ENCODE measurements at regions not wholly inside any gene's neighbourhood (a gene's known extent, or its start where the extent isn't known, plus 50 kb on each side); places are given as distances from the start of the nearest gene placed in this dataset.
"Not testable (repeated sequence)": the region's sequence is repeated elsewhere in the genome, so short reads cannot be mapped to it uniquely, and the experiment has no call there.

GRCh38 chr22:22946131-22946530 lies 58.5 kb downstream of the IGLL5 start:
- no peak for DNase-seq (ENCODE audit: low spot score)
- no peak for FAIRE-seq

GRCh38 chr22:22948651-22949571 lies 61.3 kb downstream of the IGLL5 start:
- FAIRE-seq (peak; percentile 56), DNase-seq (ENCODE audit: low spot score) (no peak)

GRCh38 chr22:22949953-22950352 lies 62.3 kb downstream of the IGLL5 start:
- no peak for DNase-seq (ENCODE audit: low spot score)
- peak; percentile 20 for FAIRE-seq

GRCh38 chr22:22951035-22951434 lies 63.4 kb downstream of the IGLL5 start:
- FAIRE-seq, result no peak
- no peak for DNase-seq (ENCODE audit: low spot score)

GRCh38 chr22:22952531-22953280 lies 65.1 kb downstream of the IGLL5 start:
- DNase-seq (ENCODE audit: low spot score) (no peak), FAIRE-seq (peak; percentile 76)

- no peak for DNase-seq (ENCODE audit: low spot score)
- FAIRE-seq, result no peak
Observed at GRCh38 chr22:22953791-22954190, 66.2 kb downstream of the IGLL5 start.

- DNase-seq (ENCODE audit: low spot score) (peak; percentile 12), FAIRE-seq (no peak)
Observed at GRCh38 chr22:22954656-22955055, 67.0 kb downstream of the IGLL5 start.

GRCh38 chr22:22955276-22955798 lies 67.7 kb downstream of the IGLL5 start:
- FAIRE-seq (peak; percentile 50), DNase-seq (ENCODE audit: low spot score) (peak; percentile 12)

- DNase-seq (ENCODE audit: low spot score) (peak; percentile 86), FAIRE-seq (peak; percentile 96)
Observed at GRCh38 chr22:22955866-22956535, 68.4 kb downstream of the IGLL5 start.

GRCh38 chr22:22957090-22957489 lies 69.5 kb downstream of the IGLL5 start:
- DNase-seq (ENCODE audit: low spot score), result no peak
- FAIRE-seq, result no peak

- FAIRE-seq (peak; percentile 35), DNase-seq (ENCODE audit: low spot score) (no peak)
Observed at GRCh38 chr22:22958621-22959020, 71.0 kb downstream of the IGLL5 start.

GRCh38 chr22:22959147-22959827 lies 71.7 kb downstream of the IGLL5 start:
- peak; percentile 98 for FAIRE-seq
- DNase-seq (ENCODE audit: low spot score), result peak; percentile 82

- FAIRE-seq, result no peak
- no peak for DNase-seq (ENCODE audit: low spot score)
Observed at GRCh38 chr22:22960307-22960706, 72.7 kb downstream of the IGLL5 start.

GRCh38 chr22:22961574-22961973 lies 74.0 kb downstream of the IGLL5 start:
- FAIRE-seq (no peak), DNase-seq (ENCODE audit: low spot score) (no peak)

- DNase-seq (ENCODE audit: low spot score) (no peak), FAIRE-seq (no peak)
Observed at GRCh38 chr22:22968366-22968765, 80.8 kb downstream of the IGLL5 start.

- FAIRE-seq, result not testable (repeated sequence)
Observed at GRCh38 chr22:22972605-22973004, 85.0 kb downstream of the IGLL5 start.

GRCh38 chr22:22973336-22973735 lies 85.7 kb downstream of the IGLL5 start:
- DNase-seq (ENCODE audit: low spot score) (no peak), FAIRE-seq (no peak)

More at GRCh38 chr22:22972605-22973004, 85.0 kb downstream of the IGLL5 start:
- not testable (repeated sequence) for DNase-seq (ENCODE audit: low spot score)

GRCh38 chr22:22974156-22974555 lies 86.5 kb downstream of the IGLL5 start:
- FAIRE-seq, result no peak
- no peak for DNase-seq (ENCODE audit: low spot score)

GRCh38 chr22:22974795-22975580 lies 87.4 kb downstream of the IGLL5 start:
- FAIRE-seq, result no peak
- DNase-seq (ENCODE audit: low spot score), result no peak

Measured in urothelium cell line (cell line).